GM12878 (cell line): ENCODE measurements at regions not wholly inside any gene's neighbourhood (a gene's known extent, or its start where the extent isn't known, plus 50 kb on each side); places are given as distances from the start of the nearest gene placed in this dataset.
A peak's percentile ranks its signal among the peaks of the same experiment; 100 is the strongest.

Experiments used
- ATAC-seq: fragments of 200-7000 bp; cut with Tn5 transposase; 3 replicates; pipeline ENCODE4 v1.9.1; 2020; ENCODE audit warnings: mild to moderate bottlenecking, moderate library complexity
- BruUV-seq: library from RNA; stranded (reverse); fragments of 400-500 nt; replicated peaks from 2 replicates; lab custom pipeline; 2021; lab: Mats Ljungman, UMichigan
- CTCF ChIA-PET: fragments of 300-600 bp; sonication (Branson Sonifier 250); formaldehyde crosslinking; extraction: SDS; loops from one replicate; lab custom pipeline; 2021; ENCODE audit warnings: inconsistent platforms; lab: Yijun Ruan, JAX
- POLR2A ChIA-PET: fragments of 350-600 bp; formaldehyde crosslinking; extraction: SDS; loops from one replicate; lab custom pipeline; 2021; ENCODE audit warnings: inconsistent platforms; lab: Charles Lee
- RAD21 ChIA-PET: fragments of 300-600 bp; sonication (Branson Sonifier 250); formaldehyde crosslinking; loops from one replicate; lab custom pipeline; 2023; ENCODE audit warnings: antibody characterized with exemption; ENCODE audit not compliant: unreplicated experiment; lab: Charles Lee
- SMC1A ChIA-PET: fragments of 300-600 bp; sonication (Branson Sonifier 250); formaldehyde crosslinking; loops from one replicate; lab custom pipeline; 2023; ENCODE audit not compliant: unreplicated experiment, uncharacterized antibody; lab: Charles Lee
- DNase-seq: peaks from one replicate; pipeline ENCODE4 v3.0.0-alpha.2; 2011; ENCODE audit warnings: low read depth, low spot score
- FAIRE-seq: peaks from 3 replicates; lab custom pipeline; 2011; peaks lifted over from hg19 to GRCh38; lab: Jason Lieb, UNC
- H2AFZ ChIP-seq: 2 replicates; pipeline ENCODE4 v1.6.0; 2011; ENCODE audit warnings: low read depth, low read length, control low read depth; ENCODE audit not compliant: control insufficient read depth
- H3K27ac ChIP-seq: 2 replicates; pipeline ENCODE4 v1.5.1; 2011; ENCODE audit warnings: control low read depth; ENCODE audit not compliant: control insufficient read depth, insufficient read depth
- H3K27me3 ChIP-seq, 2 experiments: replicated peaks in 1 of 2; 2 replicates each; pipeline versions ENCODE4 v1.6.0 to v1.6.1; 2011; ENCODE audit warnings: low read length in 1 of 2; ENCODE audit not compliant: control insufficient read depth in 2 of 2, insufficient read depth in 2 of 2
- H3K36me3 ChIP-seq, 2 experiments: 2 replicates each; pipeline ENCODE4 v1.5.1; 2011; ENCODE audit warnings: low read length in 1 of 2; ENCODE audit not compliant: control insufficient read depth in 2 of 2, insufficient read depth in 2 of 2
- H3K4me1 ChIP-seq: 2 replicates; pipeline ENCODE4 v1.6.1; 2011; ENCODE audit warnings: mild to moderate bottlenecking, low read length, moderate library complexity, mixed read lengths; ENCODE audit not compliant: control insufficient read depth, insufficient read depth
- H3K4me2 ChIP-seq: 2 replicates; pipeline ENCODE4 v1.6.0; 2011; ENCODE audit warnings: control low read depth; ENCODE audit not compliant: control insufficient read depth, insufficient read depth
- H3K4me3 ChIP-seq: fragments of 200-600 bp; sonication (generic); 2 replicates; pipeline ENCODE4 v1.5.1; 2016
- H3K79me2 ChIP-seq: 2 replicates; pipeline ENCODE4 v1.6.0; 2011; ENCODE audit warnings: low read length; ENCODE audit not compliant: control insufficient read depth, insufficient read depth
- H3K9ac ChIP-seq: 2 replicates; pipeline ENCODE4 v1.8.0; 2011; ENCODE audit warnings: low read length, control low read depth, mixed read lengths; ENCODE audit not compliant: control insufficient read depth, insufficient read depth
- H3K9me3 ChIP-seq: replicated peaks from 3 replicates; pipeline ENCODE4 v1.5.1; 2011; ENCODE audit warnings: mild to moderate bottlenecking, low read length; ENCODE audit not compliant: control insufficient read depth, insufficient read depth
- H4K20me1 ChIP-seq: 2 replicates; pipeline ENCODE4 v1.6.0; 2011; ENCODE audit not compliant: control insufficient read depth, insufficient read depth
- ASH2L ChIP-seq: fragments of 300-600, 200-600 bp; sonication (generic); IDR thresholded peaks from 2 replicates; pipeline ENCODE4 v1.6.1; 2017; ENCODE audit warnings: low read depth, mild to moderate bottlenecking, borderline replicate concordance
- BCL3 ChIP-seq: IDR thresholded peaks from 2 replicates; pipeline ENCODE4 v1.6.1; 2011; ENCODE audit warnings: borderline replicate concordance, low read depth, mild to moderate bottlenecking, moderate library complexity, low read length; ENCODE audit not compliant: insufficient read depth, poor library complexity, severe bottlenecking
- MYB ChIP-seq: fragments of 150-350 bp; IDR thresholded peaks from 2 replicates; pipeline ENCODE4 v1.6.1; 2014; ENCODE audit warnings: mild to moderate bottlenecking, low read depth, low read length, borderline replicate concordance
- NBN ChIP-seq: fragments of 450-650 bp; IDR thresholded peaks from 2 replicates; pipeline ENCODE4 v1.6.1; 2016
- NFYB ChIP-seq: IDR thresholded peaks from 2 replicates; pipeline ENCODE4 v1.6.1; 2011; ENCODE audit warnings: low read depth, mild to moderate bottlenecking, low read length, improper control_type of control experiment, moderate library complexity; ENCODE audit not compliant: insufficient read depth
- PAX8 ChIP-seq: fragments of 450-650 bp; IDR thresholded peaks from 2 replicates; pipeline ENCODE4 v1.6.1; 2017; ENCODE audit warnings: mild to moderate bottlenecking, moderate library complexity
- RB1 ChIP-seq: fragments of 450-650 bp; formaldehyde crosslinking; IDR thresholded peaks from 2 replicates; pipeline ENCODE4 v1.6.1; 2017; ENCODE audit warnings: mild to moderate bottlenecking, borderline replicate concordance
- ZNF622 ChIP-seq: fragments of 450-650 bp; IDR thresholded peaks from 2 replicates; pipeline ENCODE4 v1.6.1; 2017; ENCODE audit warnings: mild to moderate bottlenecking, inconsistent platforms
- WGBS: methylation state at CpG from one replicate; pipeline ENCODE4 v1.1.6; 2016; ENCODE audit warnings: low lambda C conversion rate; ENCODE audit not compliant: insufficient replicate concordance, insufficient coverage; ENCODE audit errors: missing lambda C conversion rate; 5-methylcytosine and 5-hydroxymethylcytosine counted together
- in situ Hi-C: fragments of 300-500 bp; cut with MboI; formaldehyde crosslinking; loops from 9 replicates; pipeline ENCODE4 v1.14.3; 2018; ENCODE audit warnings: mixed read lengths
- intact Hi-C: fragments of 100-400 bp; cut with micrococcal nuclease; formaldehyde crosslinking; loops from one replicate; pipeline ENCODE4 v1.14.2; 2022; ENCODE audit not compliant: unreplicated experiment

- Histone ChIP-seq H2AFZ (no peak overlapping the region), H3K4me3 (no peak overlapping the region), H3K4me1 (no peaks in the 10 kb centered on the region), H3K27me3 (no peaks in the 10 kb centered on the region), H3K4me2 (no peak overlapping the region), H3K36me3 (no peaks in the 10 kb centered on the region), H3K9ac (no peak overlapping the region), H4K20me1 (no peaks in the 10 kb centered on the region), H3K79me2 (no peaks in the 10 kb centered on the region), H3K9me3 (no peaks in the 10 kb centered on the region; the same call in 2 of the 3 replicates), H3K27ac (no peak overlapping the region)
- ChIA-PET POLR2A (no interaction called here), RAD21 (no interaction called here), CTCF (no interaction called here), SMC1A (no interaction called here)
- FAIRE-seq (no peak), ATAC-seq (no peak), DNase-seq (no peak)
- intact Hi-C loops = no loop called here
- in situ Hi-C loops = no loop called here
- WGBS = 19% methylated on average over 4 of the region's 4 CpGs
- TF ChIP-seq ZNF622 = no peak
- TF ChIP-seq MYB = no peak
- no peak for TF ChIP-seq RB1
- peak; percentile 77 for TF ChIP-seq BCL3
- TF ChIP-seq ASH2L = no peak
- TF ChIP-seq NBN = no peak
- no peak for TF ChIP-seq NFYB
- TF ChIP-seq PAX8 = no peak
- no TSS peak for BruUV-seq
Measured at GRCh38 chr10:130824230-130825014, 487.1 kb downstream of the TCERG1L start.
